ENCODE measurements at regions not wholly inside any gene's neighbourhood (a gene's known extent, or its start where the extent isn't known, plus 50 kb on each side); places are given as distances from the start of the nearest gene placed in this dataset.

DNA sequence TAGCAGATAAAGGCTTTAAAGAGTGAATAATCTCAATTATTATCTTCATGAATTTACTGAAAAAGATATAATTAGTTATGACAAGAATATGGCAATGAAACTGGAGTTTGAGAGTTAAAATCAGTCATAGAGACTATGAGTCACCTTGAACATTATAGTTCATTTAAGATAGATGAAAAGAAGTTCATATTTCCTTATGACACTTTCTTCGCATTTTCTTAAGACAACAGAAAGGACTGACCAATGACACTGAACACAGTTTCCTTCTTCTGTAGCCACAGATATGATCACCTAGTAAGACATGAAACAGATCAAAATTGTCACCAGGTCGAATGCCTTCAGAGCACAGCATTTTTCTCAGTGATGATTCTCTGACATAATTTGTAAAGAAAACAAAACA is 202.1 kb downstream of the KLF12 start:
- H3K4me3 ChIP-seq, result no peak overlapping the region

DNA sequence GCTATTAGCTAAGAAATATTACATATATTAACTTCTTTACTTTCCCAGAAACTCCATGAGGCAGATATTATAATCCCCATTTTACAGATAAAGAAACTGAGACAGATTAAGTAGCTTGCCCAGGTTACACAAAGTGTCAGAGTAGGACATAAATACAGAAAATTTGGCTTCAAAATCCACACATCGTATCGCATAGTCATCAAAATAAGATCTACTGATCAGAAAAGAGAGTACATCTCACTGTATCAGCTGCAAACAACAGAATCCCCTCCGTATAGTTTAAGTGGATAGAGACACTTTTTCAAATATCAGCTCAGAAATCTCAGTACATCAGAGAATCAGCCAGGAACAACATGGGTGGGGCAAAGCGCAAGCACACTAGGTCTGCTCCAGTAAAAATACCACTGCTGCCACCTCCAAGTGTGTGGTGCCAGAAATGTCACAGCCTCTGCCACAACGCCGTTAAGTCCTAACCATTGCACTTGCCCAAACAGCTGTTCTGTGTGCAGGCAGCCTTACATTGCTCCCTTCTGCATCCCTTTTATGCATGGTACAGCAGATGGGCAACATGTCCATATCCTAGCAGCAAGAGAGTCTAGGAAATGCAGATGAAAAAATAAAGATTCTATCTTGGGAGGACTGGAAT is 204.8 kb downstream of the KLF12 start:
- Histone ChIP-seq H3K9me3 (no peaks in the 10 kb centered on the region), H3K36me3 (no peaks in the 10 kb centered on the region), H3K4me3 (no peak overlapping the region), H3K27me3 (no peaks in the 10 kb centered on the region), H3K27ac (no peak overlapping the region), H3K4me1 (no peaks in the 10 kb centered on the region)
- TF ChIP-seq, protein P1, sequence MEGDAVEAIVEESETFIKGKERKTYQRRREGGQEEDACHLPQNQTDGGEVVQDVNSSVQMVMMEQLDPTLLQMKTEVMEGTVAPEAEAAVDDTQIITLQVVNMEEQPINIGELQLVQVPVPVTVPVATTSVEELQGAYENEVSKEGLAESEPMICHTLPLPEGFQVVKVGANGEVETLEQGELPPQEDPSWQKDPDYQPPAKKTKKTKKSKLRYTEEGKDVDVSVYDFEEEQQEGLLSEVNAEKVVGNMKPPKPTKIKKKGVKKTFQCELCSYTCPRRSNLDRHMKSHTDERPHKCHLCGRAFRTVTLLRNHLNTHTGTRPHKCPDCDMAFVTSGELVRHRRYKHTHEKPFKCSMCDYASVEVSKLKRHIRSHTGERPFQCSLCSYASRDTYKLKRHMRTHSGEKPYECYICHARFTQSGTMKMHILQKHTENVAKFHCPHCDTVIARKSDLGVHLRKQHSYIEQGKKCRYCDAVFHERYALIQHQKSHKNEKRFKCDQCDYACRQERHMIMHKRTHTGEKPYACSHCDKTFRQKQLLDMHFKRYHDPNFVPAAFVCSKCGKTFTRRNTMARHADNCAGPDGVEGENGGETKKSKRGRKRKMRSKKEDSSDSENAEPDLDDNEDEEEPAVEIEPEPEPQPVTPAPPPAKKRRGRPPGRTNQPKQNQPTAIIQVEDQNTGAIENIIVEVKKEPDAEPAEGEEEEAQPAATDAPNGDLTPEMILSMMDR (IDR thresholded peaks at IDR 0.05), result no peak
- intact Hi-C loops (cut with DNase I), result no loop called here
- DNase-seq (ENCODE audit: low spot score in 2 of 2), result no peak

More for the DNA sequence above, 202.1 kb downstream of the KLF12 start:
- TF ChIP-seq, protein P1 (IDR thresholded peaks at IDR 0.05), result no peak
- no peak for DNase-seq (ENCODE audit: low spot score in 2 of 2)
- Histone ChIP-seq H3K36me3 (no peaks in the 10 kb centered on the region), H3K27me3 (no peaks in the 10 kb centered on the region), H3K9me3 (no peaks in the 10 kb centered on the region), H3K4me1 (no peaks in the 10 kb centered on the region), H3K27ac (no peak overlapping the region)
- intact Hi-C loops (cut with DNase I), result no loop called here

DNA sequence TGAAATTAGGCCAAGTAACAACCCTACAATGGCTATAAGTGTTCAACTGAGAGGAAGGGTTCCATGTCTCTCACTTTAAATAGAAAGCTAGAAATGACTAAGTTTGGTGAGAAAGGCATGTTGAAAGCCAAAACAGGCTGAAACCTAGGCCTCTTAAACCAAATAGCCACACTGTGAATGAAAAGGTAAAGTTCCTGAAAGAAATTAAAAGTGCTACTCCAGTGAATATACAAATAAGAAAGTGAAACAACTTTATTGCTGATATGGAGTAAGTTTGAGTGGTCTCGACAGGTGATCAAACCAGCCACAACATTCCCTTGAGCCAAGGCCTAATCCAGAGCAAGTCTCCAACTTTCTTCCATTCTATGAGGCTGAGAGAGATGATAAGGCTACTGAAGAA is 209.6 kb downstream of the KLF12 start:
- DNase-seq (ENCODE audit: low spot score in 2 of 2), result no peak
- H3K27ac ChIP-seq, result no peak overlapping the region
- H3K4me1 ChIP-seq, result no peaks in the 10 kb centered on the region
- no peaks in the 10 kb centered on the region for H3K27me3 ChIP-seq
- intact Hi-C loops (cut with DNase I), result no loop called here
- TF ChIP-seq, protein P1 (IDR thresholded peaks at IDR 0.05), result no peak
- H3K9me3 ChIP-seq, result no peaks in the 10 kb centered on the region
- no peaks in the 10 kb centered on the region for H3K36me3 ChIP-seq
- H3K4me3 ChIP-seq, result no peak overlapping the region

DNA sequence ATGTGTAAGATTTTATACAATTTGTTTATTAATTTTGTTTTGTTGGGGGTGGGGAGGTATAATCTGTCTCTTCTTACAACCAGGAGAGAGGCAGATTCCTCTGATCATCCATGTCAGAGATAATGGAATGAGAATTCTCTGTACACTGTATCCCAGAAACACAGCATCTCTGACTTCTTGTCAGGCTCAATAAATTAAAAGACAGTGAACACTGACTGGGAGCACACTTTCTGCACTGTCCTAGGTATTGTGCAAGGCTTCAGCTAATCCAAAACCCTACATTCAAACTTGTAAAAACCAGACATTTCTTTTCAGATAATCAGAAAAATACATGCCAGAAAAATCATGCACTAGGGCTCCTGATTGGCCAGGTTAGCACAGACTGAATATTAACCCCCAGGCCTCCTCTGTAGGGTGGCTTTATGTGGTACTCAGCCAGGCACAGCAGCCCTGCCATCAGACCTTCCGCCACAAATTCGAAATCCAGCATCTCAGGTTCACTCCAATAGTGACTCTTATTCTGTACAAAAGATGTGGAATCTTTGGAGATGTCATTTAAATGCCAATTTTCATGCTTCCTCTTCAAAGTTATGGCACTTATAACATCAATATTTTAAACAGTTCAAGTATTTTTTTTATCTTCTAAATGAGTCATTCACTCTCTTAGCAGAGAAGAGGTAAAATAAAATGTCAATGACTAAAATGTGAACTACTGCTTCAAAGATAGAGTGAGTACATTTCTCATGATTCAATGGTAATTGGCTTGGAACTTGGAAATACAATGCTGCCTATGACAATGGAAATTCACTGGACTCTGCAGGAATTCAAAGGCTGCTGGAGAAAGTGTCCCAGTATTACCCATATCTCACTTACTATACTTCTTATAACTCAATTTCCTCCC is 211.5 kb downstream of the KLF12 start:
- H3K27ac ChIP-seq, result no peak overlapping the region
- TF ChIP-seq, protein P1 (IDR thresholded peaks at IDR 0.05), result no peak
- peaks cover 3 to 5% of the 10 kb centered on the region in 2 donors for H3K4me1 ChIP-seq
- no peak overlapping the region for H3K4me3 ChIP-seq
- H3K36me3 ChIP-seq, result no peaks in the 10 kb centered on the region
- no peak for DNase-seq (ENCODE audit: low spot score in 2 of 2)
- intact Hi-C loops (cut with DNase I), result no loop called here
- no peaks in the 10 kb centered on the region for H3K27me3 ChIP-seq
- H3K9me3 ChIP-seq, result no peaks in the 10 kb centered on the region

DNA sequence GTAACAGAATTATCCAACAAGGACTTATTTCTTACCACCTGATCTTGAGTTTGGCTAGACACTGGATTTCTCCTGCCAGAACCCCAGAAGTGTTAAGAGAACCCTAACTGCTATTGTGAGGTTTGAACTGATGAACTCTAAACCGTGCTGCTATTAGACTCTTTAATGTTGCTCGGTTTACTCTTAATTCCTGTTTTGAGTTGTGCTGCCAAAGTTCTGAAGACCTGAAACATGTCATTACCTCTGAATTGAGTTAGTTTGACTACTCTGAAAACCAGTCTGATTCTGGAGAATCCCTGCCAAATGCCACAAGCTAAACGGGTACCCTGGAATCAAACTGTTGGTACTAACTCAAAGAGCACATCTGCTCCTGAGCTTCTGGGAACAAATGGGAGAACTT is 215.5 kb downstream of the KLF12 start:
- DNase-seq (ENCODE audit: low spot score in 2 of 2), result no peak
- no peaks in the 10 kb centered on the region for H3K36me3 ChIP-seq
- peaks cover 3 to 17% of the 10 kb centered on the region in 2 donors for H3K4me1 ChIP-seq
- H3K27ac ChIP-seq, result no peak overlapping the region
- no peaks in the 10 kb centered on the region for H3K27me3 ChIP-seq
- intact Hi-C loops (cut with DNase I), result no loop called here
- no peaks in the 10 kb centered on the region for H3K9me3 ChIP-seq
- no peak overlapping the region for H3K4me3 ChIP-seq
- TF ChIP-seq, protein P1 (IDR thresholded peaks at IDR 0.05), result no peak
